GM21786 (cell line): ENCODE measurements at regions not wholly inside any gene's neighbourhood (a gene's known extent, or its start where the extent isn't known, plus 50 kb on each side); places are given as distances from the start of the nearest gene placed in this dataset.

Experiments
- ATAC-seq: cut with Tn5 transposase; IDR thresholded peaks from one replicate; pipeline ENCODE4 v1.9.1; 2021; ENCODE audit not compliant: unreplicated experiment

- no peak for ATAC-seq
Measured at GRCh38 chr12:25746131-25746530, 193.0 kb upstream of the LMNTD1 start.

GRCh38 chr12:25752710-25753309 lies 199.7 kb upstream of the LMNTD1 start:
- no peak for ATAC-seq

DNA sequence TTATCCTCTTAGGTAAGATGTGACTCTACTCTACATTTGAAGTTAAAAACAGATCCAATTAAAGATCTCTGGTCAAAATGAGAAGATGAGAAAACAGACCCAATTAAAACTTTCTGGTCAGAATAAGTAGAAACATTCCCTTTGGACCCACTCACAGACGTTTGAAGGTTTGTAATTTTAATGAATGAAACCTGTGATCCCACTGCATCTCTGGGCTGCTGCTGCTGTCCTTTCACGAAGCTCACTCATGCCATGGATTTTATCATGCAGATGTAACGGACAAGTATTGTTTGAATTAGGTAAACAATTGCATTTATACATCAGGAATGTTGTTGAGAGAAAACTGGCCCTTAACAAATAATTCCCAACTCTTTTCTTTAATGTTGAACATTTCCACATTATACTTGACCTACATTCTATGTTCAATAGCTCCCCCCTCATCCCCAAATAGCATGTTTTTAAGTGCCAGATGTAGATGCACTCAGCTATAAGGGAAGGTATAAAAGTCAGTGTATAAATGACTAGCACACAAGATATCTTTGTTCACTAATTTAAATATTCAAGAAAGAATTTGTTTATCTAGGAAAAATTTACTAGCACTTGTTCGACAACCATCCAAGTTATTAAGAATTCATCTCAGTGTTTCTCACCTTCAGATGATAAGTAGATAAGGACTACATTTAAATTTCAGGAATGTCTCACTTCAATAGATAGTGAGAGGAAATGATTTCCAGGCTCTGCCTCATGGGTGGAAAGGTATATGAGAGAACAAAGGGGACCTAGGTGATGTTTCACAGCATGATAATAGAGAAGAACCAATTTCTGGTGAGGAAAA lies 202.3 kb upstream of the LMNTD1 start:
- ATAC-seq = no peak

- no peak for ATAC-seq
Measured at GRCh38 chr12:25755971-25756260, 202.6 kb upstream of the RASSF8 start.

GRCh38 chr12:25757037-25757665 lies 201.3 kb upstream of the RASSF8 start:
- ATAC-seq = no peak

DNA sequence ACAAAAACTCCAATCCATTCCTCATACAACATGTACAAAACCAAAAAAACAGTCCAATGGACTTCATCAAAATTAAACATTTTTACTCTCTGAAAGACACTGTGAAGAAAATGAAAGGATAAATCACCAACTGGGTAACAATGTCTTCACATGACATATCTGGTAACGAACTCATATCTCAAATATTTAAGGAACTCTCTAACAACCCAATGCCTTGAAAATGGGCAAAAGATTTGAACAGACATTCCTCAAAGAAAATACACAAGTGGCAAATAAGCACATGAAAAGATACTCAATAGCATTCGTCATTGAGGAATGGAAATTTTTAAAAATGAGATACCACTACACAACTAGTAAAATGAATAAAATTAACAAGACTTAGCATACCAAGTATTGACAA lies 198.7 kb upstream of the RASSF8 start:
- ATAC-seq = no peak

GRCh38 chr12:25761356-25761755 lies 197.1 kb upstream of the RASSF8 start:
- ATAC-seq = no peak

- no peak for ATAC-seq
Measured at GRCh38 chr12:25764409-25764808, 194.1 kb upstream of the RASSF8 start.

DNA sequence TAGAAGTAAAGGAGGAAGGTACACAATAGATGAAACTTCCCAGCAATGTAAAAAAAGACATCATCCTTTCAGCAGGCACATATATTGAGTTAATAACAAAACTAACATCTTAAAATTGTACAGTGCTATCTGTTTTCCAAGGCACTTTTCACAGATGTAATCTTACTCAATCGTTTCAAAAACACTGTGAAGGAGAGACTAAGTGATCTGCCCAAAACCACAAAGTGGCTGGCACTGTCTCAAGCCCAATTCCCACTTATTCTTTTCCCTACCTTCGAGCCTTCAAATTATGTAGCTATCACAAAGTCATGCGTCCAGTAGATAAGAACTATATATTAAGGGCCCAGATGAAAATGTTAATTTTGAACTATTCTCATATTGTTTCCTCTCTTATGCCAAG lies 193.6 kb upstream of the RASSF8 start:
- no peak for ATAC-seq

DNA sequence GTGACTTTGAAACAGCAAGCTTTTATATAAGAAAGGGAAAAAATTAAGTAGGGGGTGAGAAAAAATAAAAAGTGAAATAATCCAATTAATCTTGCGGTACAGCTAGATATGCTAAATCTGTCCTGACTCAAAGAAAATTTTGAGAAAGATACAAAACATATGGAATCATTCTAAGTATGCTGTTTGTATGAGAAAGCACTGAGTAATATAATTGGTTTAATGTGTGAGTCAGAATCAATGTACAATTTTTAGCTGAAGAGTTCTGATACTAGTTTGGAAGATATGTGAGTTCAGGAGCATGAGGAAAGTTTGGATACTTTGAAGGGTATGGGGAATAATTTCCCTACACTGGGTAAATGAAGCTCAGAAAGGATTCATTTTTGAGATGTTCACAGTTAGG lies 190.9 kb upstream of the RASSF8 start:
- ATAC-seq = no peak

DNA sequence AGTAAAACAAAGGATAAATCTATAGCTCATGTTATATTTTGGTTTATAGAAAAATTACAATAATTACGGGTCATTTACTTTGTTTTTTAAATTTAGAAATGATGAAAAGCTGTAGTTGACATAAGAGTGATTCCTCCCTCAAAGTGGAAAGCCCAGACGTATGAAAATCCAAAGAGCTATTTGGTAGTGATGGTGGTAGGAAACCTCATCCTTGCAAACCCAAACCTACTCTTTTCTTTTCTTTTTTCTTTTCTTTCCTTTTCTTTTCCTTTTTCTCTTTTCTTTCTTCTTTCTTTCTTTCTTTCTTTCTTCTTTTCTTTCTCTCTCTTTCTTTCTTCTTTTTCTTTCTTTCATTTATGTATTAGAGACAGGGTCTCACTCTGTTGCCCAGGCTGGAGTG lies 190.3 kb upstream of the RASSF8 start:
- ATAC-seq = no peak

DNA sequence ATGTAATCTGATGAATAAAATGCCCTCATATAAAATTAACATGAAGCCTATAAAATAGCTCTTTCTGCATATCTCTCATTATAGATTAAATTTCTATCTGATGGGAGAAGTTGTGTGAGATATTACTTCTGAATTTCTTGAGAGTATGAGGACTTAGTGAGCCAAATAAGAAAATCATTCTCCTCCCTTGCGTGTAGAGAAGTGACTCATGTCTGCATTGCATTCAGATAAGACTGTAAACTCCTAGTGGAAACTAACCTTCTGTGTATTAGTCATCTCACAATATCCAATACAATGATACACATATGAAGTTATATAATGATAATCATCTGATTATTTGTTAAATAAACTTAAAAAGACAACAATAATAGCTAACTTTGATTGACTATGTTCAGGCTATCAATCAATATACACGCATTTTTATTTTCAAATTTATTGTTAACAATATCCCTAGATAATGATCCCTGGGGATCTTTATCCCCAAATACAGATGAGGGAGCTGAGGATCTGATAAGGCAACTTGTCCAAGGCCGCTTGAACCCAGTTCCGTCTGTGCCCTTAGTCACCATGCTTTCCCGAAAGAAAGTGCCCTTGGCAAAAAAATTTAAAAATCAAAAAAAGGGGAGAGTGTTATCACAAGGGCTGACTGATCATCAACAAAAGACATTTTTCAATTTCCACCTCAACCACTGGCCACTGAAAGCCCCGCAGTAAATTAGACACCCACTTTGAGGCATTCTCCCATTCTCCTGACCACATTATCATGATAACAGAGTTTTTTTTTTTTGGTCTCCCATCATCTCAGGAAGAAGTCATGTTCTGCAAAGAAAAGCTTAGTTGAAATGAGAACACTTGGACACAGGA lies 189.2 kb upstream of the RASSF8 start:
- ATAC-seq = no peak

GRCh38 chr12:25771041-25771440 lies 187.4 kb upstream of the RASSF8 start:
- no peak for ATAC-seq

GRCh38 chr12:25771476-25771875 lies 187.0 kb upstream of the RASSF8 start:
- no peak for ATAC-seq

DNA sequence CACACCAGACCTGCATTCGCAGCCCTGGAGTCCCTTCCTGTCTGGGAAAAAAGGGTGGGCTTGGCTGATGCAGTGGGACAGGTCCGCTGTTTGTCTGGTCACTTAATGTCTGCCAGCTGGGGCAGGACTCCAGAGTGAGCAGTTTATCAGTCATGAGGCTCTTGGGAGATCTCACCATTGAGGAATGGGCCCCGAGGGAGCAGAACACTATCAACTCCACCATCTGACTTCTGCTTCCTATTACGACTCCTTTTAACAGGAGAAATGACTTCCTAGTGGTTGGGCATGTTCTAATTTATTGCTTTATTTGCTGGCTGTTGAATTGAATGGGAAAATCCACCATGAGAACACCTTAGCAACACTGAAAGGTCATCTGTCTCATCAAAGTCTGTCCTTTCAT lies 182.5 kb upstream of the RASSF8 start:
- ATAC-seq = no peak

- ATAC-seq = no peak
Measured at GRCh38 chr12:25780771-25781170, 177.7 kb upstream of the RASSF8 start.

DNA sequence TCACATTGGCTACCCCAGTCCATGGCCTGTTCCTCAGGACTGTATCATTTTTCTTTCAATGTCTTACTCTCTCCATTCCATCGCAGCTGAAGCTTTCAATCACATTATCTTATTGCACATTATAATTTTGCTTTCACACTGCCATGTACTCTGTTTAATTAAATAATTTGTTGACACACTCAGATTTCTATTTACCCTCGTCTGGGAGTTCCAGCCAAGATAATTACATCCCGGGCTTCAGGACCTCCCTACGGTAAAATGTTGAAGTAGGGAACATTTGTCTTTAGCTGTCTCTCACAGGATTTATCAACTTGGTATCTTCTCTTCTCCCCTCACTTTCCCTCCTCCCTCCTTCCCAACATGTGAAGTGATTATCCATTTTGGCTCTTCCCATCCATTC lies 177.2 kb upstream of the RASSF8 start:
- ATAC-seq = no peak

DNA sequence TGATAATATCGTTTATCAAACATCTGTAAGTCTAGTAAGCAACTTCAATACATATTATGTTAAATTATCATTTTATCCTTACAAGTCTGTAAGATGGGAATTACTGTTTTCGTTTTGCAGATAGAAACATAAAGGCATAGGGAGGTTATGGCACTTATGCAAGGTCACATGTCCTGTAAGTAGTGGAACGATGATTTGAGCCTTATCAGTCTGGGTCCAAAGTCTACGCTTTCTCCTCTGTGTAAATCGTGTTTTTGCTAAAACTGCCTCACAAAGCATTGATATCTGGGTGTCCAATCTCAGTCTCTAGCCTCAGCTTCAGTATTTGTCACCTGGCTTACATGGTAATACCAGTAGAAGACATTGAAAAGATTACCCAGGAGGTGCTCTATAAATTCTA lies 174.9 kb upstream of the RASSF8 start:
- no peak for ATAC-seq

DNA sequence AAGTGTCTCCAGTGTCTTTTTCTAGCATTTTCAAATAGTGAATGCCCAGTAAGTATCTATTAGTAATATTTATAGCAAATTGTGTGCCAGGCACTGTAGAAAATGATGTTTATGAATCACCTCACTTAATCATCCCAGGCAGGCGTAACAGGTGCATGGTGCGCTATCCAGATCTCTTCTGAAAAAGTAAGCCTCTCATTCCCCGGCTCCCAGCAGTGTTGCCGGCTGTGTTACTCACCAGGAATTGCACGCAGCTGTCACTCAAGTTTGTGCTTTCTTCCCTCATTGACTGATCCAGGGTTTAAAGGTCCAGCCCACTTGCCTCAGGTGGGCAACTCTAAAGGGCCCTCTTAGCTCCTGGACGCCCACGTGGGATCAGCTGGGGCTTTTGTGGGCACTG lies 173.8 kb upstream of the RASSF8 start:
- no peak for ATAC-seq

DNA sequence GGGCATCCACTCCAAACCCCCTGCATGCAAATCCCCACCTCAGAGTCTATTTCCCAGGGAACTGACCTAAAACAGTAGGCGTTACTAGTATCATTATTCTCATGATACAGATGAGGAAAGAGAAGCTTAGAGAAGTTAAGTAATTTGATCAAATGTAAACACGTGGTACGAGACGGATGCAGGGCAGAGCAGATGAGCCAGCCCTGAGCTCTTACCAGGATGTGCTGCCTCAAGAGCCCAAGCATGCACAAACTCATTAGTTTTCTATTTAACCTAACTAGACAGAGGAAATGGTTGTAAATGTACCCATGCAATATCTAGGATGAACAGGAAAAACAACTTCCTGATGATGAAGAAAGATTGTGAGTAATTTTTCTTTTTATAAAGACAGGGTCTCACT lies 173.3 kb upstream of the RASSF8 start:
- no peak for ATAC-seq

DNA sequence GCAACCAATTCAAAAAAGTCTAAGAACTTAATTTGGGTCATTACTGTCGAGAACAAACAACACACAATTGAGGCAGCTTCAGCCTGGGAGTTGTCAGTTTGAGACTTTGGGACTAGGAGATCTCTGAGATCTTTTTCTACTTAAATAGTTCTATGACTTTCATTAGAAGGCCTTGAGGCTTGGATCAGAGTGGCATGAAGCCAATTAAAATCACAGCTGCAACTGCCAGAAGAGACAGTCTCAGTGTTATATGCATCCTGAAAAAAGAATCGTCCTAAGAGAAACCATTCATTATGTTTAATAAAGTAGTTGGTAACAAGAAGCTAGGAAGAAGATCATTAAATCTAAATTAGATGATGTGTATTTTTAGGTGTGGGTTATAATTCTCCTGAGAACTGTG lies 170.8 kb upstream of the RASSF8 start:
- no peak for ATAC-seq
